Left renal cortex interstitium (tissue), 4 donors: ENCODE measurements at regions not wholly inside any gene's neighbourhood (a gene's known extent, or its start where the extent isn't known, plus 50 kb on each side); places are given as distances from the start of the nearest gene placed in this dataset.

Experiments used
- DNase-seq, 4 donors: peaks; one replicate each; pipeline ENCODE4 v3.0.0-alpha.2; 2013; ENCODE audit warnings: low read depth in 4 of 4, low spot score in 2 of 4, missing footprints in 1 of 4

DNA sequence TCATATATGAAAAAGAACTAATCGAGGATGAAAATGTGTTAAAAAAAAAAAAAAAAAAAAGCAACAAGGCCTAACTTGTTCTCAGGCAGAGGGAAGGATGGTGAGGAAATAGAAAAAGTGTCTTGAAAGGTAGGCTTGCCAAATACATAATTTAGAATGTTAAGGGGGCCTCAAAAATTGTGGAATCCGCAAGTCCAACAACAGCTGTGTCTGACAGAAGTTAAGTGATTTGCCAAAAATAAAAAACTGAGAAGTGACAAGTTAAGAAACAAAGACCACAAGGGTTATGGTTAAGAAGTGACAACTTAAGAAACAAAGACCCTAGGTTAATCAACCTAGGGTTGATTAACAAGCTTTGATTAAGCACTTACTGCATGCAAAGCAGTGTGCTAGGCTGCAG is 110.6 kb downstream of the P2RY1 start:
- no peak for DNase-seq

DNA sequence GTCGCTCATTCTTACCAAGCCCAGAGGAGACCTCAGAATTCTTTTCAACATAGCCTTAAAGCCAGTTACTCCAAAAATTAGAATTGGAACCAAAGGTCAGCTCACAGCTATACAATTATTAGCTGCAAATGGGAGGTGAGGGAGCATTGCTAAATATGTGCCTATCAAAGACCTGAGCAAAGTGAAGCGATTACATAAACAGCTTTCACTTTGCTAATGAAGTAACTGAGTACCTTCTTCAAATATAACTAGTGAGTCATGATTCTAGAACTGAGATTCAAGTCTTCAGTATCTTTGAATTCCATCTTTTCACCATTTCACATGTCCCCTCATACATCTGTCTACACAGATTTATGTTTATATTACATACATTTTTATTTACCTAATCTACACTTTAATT is 122.6 kb downstream of the P2RY1 start:
- no peak for DNase-seq

- no peak for DNase-seq
Measured at GRCh38 chr3:152959307-152959706, 124.4 kb downstream of the P2RY1 start.

- no peak for DNase-seq
Measured at GRCh38 chr3:152960684-152961083, 125.8 kb downstream of the P2RY1 start.

GRCh38 chr3:152961323-152961722 is 126.4 kb downstream of the P2RY1 start:
- DNase-seq = no peak

DNA sequence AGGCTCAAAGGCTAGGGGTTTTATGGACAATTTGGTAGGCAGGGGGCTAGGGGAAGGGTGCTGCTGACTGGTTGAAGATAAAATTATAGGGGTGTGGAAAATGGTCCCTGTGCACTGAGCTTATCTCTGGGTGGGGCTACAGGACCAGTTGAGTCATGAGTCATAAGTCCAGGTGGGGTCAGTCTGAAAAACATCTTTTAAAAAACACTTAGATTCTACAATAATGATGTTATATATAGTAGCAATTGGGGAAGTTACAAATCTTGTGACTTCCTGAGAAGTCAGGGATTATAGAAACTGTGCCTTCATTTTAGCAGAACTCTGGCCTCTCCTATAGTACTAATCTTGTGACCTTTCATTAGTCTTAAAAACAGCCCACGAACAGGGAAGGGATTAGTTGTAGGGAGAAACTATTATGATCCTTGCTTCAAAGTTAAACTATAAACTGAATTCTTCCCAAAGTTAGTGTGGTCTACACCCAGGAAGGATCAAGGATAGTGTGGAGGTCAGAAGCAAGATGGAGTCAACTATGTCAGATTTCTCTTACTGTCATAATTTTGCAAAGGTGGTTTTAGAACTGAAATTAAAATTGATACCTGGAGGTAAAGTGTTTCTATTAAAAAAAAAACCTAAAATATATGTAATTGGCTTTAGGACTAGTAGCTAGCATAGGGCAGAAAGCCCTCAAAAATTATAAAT is 130.1 kb downstream of the P2RY1 start:
- no peak for DNase-seq

GRCh38 chr3:152968388-152969024 is 133.6 kb downstream of the P2RY1 start:
- no peak for DNase-seq

DNA sequence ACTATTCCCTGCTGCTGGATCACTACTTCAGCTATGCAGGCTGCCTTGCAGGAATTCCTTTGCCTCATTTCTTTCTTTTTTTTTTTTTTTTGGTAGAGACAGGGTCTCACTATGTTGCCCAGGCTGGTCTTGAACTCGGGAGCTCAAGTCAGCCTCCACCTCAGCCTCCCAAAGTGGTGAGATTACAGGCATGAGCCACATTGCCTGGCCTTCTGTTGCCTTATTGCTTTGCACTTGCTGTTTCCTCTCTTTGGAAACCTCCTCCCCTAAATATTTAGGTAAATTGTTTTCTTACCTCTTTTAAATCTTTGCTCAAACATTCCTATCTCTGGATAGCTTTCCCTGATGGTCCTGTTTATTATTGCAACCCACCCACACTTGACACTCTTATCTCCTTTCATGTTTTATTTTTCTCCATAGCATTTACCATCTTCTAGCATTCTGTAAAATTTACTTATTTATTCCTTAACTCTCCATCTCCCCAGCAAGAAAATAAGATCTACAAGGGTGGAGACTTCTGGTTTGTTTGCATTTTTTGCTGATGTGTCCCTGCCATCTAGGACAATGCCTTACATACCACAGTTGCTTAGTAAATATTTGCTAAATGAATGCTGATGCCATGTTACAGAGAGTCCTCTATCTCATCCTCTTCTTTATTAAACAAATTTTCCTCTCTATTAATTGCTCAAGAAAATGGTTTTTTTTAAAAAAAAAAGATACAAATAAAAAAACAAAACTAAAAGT is 134.8 kb downstream of the P2RY1 start:
- no peak for DNase-seq

DNA sequence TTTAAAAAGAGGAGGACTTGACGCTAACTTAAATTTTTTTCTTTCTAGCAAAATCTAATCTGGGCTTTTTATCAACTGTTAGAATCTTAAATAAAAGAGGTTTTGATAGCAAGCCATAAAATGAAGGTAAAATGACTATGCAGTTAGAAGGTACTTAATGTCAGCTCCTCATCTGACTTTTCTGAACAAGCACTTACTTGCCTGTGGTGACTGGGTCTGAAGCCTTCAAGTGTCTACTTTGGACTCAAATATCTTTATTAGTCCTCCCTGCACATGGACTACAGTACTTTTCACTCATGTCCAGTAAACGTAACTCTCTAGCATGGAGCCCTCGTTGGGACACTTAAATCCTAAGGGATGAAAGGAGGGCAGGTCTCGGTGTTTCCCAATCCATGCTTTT is 135.9 kb downstream of the P2RY1 start:
- DNase-seq = no peak

GRCh38 chr3:152971880-152972279 is 136.9 kb downstream of the P2RY1 start:
- DNase-seq = no peak

GRCh38 chr3:152973575-152973974 is 138.6 kb downstream of the P2RY1 start:
- no peak for DNase-seq

- no peak for DNase-seq
Measured at GRCh38 chr3:152976239-152976638, 141.3 kb downstream of the P2RY1 start.

- no peak for DNase-seq
Measured at GRCh38 chr3:152977366-152977765, 142.4 kb downstream of the P2RY1 start.

DNA sequence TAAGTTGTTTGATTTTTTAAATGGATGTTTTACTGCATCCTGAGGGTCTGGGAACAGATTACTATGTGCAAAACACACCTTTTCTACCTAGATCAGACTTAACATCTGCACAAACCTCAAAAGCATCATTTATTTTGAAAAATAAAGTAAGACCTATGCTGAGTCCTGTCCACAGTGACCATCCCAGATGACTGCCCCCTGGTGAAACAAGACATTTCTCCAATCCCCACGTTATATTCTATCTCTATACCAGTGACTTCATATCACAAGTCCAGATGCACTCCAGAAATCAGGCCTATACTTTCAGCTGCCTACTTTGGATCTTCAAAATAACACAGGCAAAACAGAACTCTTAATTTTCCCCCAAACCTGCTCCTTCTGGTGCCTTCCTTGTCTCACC is 143.2 kb downstream of the P2RY1 start:
- DNase-seq = no peak

DNA sequence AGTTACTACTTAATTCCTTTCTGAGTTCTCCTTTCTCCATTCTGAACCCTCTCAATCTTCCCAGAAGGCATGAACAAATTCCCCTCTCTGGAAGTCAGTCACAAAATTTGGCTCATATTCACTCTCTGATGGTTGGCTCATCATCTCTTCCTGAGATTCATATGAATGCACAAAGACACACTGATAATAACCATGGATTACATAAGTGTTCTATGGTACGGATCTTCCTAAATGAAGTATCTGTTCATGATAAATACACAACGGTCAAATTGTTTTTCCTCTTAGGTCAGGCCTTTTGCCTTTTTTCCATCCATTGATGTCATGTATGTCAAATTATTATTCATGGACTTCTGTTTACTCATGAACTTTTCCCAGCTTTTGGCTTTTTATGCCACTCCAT is 162.6 kb downstream of the P2RY1 start:
- DNase-seq = no peak

- DNase-seq = no peak
Measured at GRCh38 chr3:152998591-152998990, 163.4 kb upstream of the RAP2B start.

DNA sequence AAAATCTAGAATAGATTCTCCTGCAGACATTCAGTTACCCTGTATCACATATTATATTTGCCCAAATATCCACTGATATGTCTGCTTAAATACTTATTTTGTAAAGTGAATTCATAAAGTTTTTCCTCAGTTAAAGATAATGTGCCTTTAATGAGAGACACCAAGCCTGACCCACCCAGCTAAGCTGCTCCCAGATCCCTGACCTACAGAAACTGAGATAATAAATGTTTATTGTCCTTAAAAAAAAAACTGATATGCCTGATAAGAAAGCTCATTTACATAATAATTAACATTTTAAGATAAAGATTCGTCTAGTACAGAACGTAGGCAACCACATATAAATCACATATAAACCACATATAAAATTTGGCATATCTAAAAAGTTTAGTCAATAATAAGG is 161.7 kb upstream of the RAP2B start:
- DNase-seq = no peak

DNA sequence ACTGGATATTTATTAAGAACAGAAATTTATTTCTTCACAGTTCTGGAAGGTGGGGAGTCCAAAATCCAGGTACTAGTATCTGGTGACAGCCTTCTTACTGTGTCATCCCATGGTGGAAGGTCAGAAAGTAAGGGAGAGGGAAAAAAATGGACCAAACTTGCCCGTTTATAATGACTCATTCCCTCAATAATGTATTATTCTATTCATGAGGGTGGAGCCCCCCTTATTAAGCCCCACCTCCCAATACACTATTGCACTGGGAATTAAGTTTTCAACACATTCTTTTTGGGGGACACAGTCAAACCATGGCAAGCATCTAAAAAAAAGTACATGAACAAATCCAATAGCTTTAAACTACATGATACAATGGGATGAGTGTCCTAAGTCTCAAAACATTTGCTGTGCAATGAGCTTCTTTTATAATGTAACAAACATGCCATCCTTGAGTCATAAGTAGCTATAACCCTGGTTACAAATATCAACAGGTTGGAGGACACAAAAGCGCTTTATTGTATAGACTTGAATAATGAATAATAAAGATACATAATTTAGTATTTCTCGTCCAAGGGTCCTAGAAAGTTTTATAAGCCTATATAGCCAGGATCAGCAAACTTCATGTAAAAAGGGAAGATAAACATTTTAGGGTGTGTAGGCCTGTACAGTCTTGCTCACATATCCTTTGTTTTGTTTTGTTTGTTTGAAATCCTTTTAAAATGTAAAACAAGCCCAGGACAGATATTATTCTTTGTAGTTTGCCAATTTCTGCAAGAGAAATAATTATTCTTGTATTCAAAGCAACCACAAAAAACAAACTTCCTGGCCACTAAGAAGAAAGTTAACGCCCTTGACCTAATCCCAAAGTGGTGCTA is 160.6 kb upstream of the RAP2B start:
- DNase-seq = no peak

DNA sequence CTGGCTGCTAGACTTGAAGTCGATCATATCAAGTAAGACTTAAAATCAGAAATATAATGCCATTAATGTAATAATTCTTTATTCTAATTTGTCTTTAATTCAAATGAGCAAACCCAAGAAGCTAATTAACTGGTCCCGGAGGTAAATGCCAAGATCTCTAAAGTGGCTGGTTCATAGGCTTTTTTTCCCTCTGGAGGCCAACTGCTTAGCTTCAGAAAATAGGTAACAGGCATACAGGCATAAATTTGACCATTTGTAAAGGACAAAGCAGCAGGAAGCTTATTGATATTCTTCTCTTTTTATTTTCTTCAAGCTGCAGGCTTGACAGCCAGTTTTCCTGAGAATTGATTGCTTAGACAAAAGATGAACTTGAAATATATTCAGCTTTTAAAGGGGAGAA is 158.6 kb upstream of the RAP2B start:
- no peak for DNase-seq

- no peak for DNase-seq
Measured at GRCh38 chr3:153003862-153004261, 158.2 kb upstream of the RAP2B start.

DNA sequence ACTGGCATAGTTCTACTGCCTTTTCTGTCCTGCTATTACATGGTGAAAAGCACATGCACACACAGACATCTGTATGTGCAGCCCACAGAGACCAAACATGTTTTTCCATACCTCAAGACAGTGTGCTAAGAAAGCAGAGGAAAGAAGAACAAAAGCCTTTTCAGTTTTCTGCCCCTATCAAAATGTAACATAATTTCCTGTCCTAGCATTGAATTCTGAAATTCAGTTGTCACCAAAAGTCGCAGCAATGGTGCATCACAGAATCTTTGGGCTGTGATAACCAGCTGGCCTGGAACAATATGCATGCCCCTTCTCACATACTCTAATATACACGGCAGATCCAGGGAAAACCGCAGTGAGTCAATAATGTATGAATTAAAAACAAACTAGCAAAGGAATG is 153.8 kb upstream of the RAP2B start:
- DNase-seq = no peak
